HEK293 (cell line): ENCODE measurements at regions not wholly inside any gene's neighbourhood (a gene's known extent, or its start where the extent isn't known, plus 50 kb on each side); places are given as distances from the start of the nearest gene placed in this dataset.

ENCODE experiments used
- CTCF ChIP-seq: fragments of 450-650 bp; formaldehyde crosslinking; IDR thresholded peaks from 2 replicates; pipeline ENCODE4 v1.5.1; 2016; ENCODE audit warnings: missing biosample characterization, missing genetic modification characterization
- KLF16 ChIP-seq: fragments of 450-650 bp; formaldehyde crosslinking; IDR thresholded peaks from 2 replicates; pipeline ENCODE4 v1.5.1; 2017; ENCODE audit warnings: missing biosample characterization, missing genetic modification characterization
- ZBTB11 ChIP-seq: fragments of 450-650 bp; formaldehyde crosslinking; conservative IDR thresholded peaks from 2 replicates; pipeline ENCODE4 v1.5.1; 2016; ENCODE audit warnings: low read depth, missing biosample characterization, missing genetic modification characterization
- ZBTB21 ChIP-seq: fragments of 450-650 bp; formaldehyde crosslinking; IDR thresholded peaks from 2 replicates; pipeline ENCODE4 v1.5.1; 2017; ENCODE audit warnings: missing biosample characterization, missing genetic modification characterization
- ZNF311 ChIP-seq: fragments of 450-650 bp; formaldehyde crosslinking; IDR thresholded peaks from 2 replicates; pipeline ENCODE4 v1.5.1; 2017; ENCODE audit warnings: missing biosample characterization, missing genetic modification characterization, borderline replicate concordance
- ZNF830 ChIP-seq: fragments of 450-650 bp; IDR thresholded peaks from 2 replicates; pipeline ENCODE4 v1.5.0; 2018; ENCODE audit warnings: missing biosample characterization, missing genetic modification characterization, low read depth, mild to moderate bottlenecking, moderate library complexity

- TF ChIP-seq KLF16 (tag by site-specific recombination) (no peak), ZNF311 (tag by site-specific recombination) (no peak), CTCF (no peak), ZNF830 (tag by site-specific recombination) (no peak), ZBTB11 (tag by site-specific recombination) (no peak), ZBTB21 (tag by site-specific recombination) (no peak)
Observed at GRCh38 chr4:101697266-101697665, 93.3 kb upstream of the BANK1 start.
